Lower lobe of right lung (tissue), 2 donors: ENCODE measurements at regions not wholly inside any gene's neighbourhood (a gene's known extent, or its start where the extent isn't known, plus 50 kb on each side); places are given as distances from the start of the nearest gene placed in this dataset.

ENCODE experiments used
- ATAC-seq, 2 donors: fragments of 200-7000 bp; cut with Tn5 transposase; one replicate each; pipeline ENCODE4 v1.9.1; 2020 to 2022; ENCODE audit warnings: mild to moderate bottlenecking in 2 of 2, moderate library complexity in 2 of 2
- DNase-seq: peaks from one replicate; pipeline ENCODE4 v3.0.0-alpha.2; 2020
- H3K27ac ChIP-seq: fragments of 200-600 bp; one replicate; pipeline ENCODE4 v1.8.0; 2022
- H3K27me3 ChIP-seq: fragments of 200-600 bp; one replicate; pipeline ENCODE4 v1.8.0; 2022; ENCODE audit warnings: low read depth
- H3K36me3 ChIP-seq: fragments of 200-600 bp; one replicate; pipeline ENCODE4 v1.8.0; 2022; ENCODE audit warnings: mild to moderate bottlenecking
- H3K4me1 ChIP-seq: fragments of 200-600 bp; one replicate; pipeline ENCODE4 v1.8.0; 2022
- H3K4me3 ChIP-seq: fragments of 200-600 bp; one replicate; pipeline ENCODE4 v1.8.0; 2022; ENCODE audit warnings: mild to moderate bottlenecking
- H3K9me3 ChIP-seq: fragments of 200-600 bp; one replicate; pipeline ENCODE4 v1.8.0; 2022
- intact Hi-C: fragments of 100-400 bp; cut with DNase I; formaldehyde crosslinking; loops from one replicate; pipeline ENCODE4 v1.11.0; 2022
- TF ChIP-seq, protein P1 (sequence below): fragments of 200-600 bp; IDR thresholded peaks from one replicate; pipeline ENCODE4 v1.8.0; 2022; ENCODE audit warnings: antibody characterized with exemption, mild to moderate bottlenecking
- donor health status: DM: no; HTN: yes; CAD: no; lungs with severe emphysema.

DNA sequence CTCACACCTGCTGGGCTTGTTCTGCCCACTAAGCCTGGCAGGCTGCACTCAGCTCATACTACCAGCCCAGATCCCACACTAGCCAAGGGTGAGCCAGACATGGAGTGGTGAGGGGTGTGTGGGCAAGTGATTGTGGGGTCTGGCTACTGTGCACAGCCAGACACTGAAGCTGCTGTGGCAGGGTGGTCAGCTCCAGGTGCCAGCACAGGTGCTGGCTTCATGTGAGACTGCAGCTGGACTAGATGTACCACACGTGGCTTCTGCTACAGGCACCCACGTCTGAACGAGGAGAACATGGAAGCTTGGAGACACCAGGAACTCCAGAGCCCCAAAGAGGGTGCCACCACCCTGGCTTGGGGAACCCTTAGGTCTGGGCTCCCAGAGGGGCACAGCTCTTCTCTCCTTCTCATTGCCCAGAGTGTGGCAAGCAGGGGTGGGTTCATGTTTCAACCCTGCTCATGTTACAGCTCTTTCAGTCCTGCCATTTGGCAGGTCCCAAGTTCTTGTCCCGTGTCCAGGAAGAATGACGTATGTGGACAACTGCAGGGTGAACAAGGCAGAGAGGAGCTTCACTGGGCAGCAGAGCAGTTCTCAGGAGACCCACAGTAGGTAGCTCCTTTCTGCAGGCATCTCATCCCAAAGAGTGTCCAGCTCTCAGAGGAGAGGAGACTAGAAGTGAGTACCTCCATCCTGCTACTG lies 1624.2 kb upstream of the TMEFF2 start:
- TF ChIP-seq, protein P1, sequence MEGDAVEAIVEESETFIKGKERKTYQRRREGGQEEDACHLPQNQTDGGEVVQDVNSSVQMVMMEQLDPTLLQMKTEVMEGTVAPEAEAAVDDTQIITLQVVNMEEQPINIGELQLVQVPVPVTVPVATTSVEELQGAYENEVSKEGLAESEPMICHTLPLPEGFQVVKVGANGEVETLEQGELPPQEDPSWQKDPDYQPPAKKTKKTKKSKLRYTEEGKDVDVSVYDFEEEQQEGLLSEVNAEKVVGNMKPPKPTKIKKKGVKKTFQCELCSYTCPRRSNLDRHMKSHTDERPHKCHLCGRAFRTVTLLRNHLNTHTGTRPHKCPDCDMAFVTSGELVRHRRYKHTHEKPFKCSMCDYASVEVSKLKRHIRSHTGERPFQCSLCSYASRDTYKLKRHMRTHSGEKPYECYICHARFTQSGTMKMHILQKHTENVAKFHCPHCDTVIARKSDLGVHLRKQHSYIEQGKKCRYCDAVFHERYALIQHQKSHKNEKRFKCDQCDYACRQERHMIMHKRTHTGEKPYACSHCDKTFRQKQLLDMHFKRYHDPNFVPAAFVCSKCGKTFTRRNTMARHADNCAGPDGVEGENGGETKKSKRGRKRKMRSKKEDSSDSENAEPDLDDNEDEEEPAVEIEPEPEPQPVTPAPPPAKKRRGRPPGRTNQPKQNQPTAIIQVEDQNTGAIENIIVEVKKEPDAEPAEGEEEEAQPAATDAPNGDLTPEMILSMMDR = no peak
- no peaks in the 10 kb centered on the region for H3K27me3 ChIP-seq
- no peak overlapping the region for H3K27ac ChIP-seq
- no peak overlapping the region for H3K4me3 ChIP-seq
- H3K36me3 ChIP-seq = no peaks in the 10 kb centered on the region
- no peak for DNase-seq
- H3K9me3 ChIP-seq = no peaks in the 10 kb centered on the region
- H3K4me1 ChIP-seq = no peaks in the 10 kb centered on the region
- intact Hi-C loops = no loop called here
- peak in 1 of 2 donors; percentile 41 for ATAC-seq

DNA sequence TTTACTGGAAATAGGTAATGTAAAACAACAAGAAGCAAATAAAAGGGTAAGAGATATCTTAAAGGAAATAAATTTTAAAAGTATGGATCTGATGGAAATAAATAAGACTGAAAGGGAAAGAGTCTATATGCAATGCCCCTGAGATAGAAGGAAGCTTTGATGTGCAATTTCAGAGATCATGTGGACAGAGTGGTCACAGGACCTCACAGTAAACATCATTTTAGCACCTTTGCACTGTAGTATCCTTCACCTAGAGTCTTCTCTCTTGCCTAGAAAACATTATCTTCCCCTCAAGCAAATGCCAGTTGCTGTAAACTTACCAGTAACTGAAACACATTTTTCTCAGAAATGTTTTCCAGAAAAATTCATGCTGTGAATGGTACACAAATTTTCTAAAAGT lies 1621.3 kb upstream of the TMEFF2 start:
- DNase-seq (no peak), ATAC-seq (no peak)
- intact Hi-C loops = no loop called here
- H3K9me3 ChIP-seq = no peaks in the 10 kb centered on the region
- no peaks in the 10 kb centered on the region for H3K27me3 ChIP-seq
- H3K36me3 ChIP-seq = no peaks in the 10 kb centered on the region
- H3K27ac ChIP-seq = no peak overlapping the region
- no peak overlapping the region for H3K4me3 ChIP-seq
- H3K4me1 ChIP-seq = no peaks in the 10 kb centered on the region
- TF ChIP-seq, protein P1 = no peak

DNA sequence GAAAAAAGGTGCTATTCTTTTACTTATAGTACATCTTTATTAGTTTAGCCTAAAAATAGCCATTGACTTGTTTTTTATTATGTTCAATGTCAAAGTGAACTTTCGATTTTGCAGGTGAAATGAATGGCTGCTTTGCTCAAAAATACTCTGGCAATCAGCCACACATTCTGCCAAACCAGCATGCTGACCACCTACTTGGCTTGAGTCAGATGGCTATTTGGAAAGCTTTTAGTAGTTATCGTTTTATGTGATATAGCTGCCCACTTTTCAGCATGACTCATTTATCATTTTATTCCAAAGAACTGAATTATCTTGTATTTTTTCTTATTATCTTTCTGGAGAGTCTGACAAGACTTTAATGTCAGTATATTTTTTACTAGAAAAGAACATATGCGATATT lies 1615.8 kb upstream of the TMEFF2 start:
- DNase-seq (no peak), ATAC-seq (no peak)
- Histone ChIP-seq H3K27me3 (no peaks in the 10 kb centered on the region), H3K27ac (no peak overlapping the region), H3K4me1 (no peaks in the 10 kb centered on the region), H3K36me3 (no peaks in the 10 kb centered on the region), H3K9me3 (no peaks in the 10 kb centered on the region), H3K4me3 (no peak overlapping the region)
- intact Hi-C loops = no loop called here
- TF ChIP-seq, protein P1 = no peak

DNA sequence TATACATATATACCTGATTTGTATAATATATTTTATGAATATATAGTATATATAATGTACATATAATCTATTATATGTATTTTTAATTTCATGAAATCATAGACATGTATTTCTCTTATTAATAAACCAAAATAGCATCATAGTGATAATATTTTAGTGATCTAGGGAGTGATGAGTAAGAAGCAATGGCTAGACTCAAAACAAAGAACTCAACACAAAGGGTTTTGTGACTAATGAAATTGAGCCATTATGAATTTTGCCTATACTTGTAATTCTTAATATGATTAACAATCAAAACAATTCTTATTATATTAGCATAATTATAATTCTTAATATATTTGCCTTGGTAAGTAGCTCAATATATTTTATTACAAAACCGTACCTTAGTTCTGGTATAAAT lies 1614.1 kb upstream of the TMEFF2 start:
- Histone ChIP-seq H3K36me3 (no peaks in the 10 kb centered on the region), H3K27ac (no peak overlapping the region), H3K4me1 (no peaks in the 10 kb centered on the region), H3K27me3 (no peaks in the 10 kb centered on the region), H3K9me3 (no peaks in the 10 kb centered on the region), H3K4me3 (no peak overlapping the region)
- ATAC-seq (no peak), DNase-seq (no peak)
- TF ChIP-seq, protein P1 = no peak
- intact Hi-C loops = no loop called here

DNA sequence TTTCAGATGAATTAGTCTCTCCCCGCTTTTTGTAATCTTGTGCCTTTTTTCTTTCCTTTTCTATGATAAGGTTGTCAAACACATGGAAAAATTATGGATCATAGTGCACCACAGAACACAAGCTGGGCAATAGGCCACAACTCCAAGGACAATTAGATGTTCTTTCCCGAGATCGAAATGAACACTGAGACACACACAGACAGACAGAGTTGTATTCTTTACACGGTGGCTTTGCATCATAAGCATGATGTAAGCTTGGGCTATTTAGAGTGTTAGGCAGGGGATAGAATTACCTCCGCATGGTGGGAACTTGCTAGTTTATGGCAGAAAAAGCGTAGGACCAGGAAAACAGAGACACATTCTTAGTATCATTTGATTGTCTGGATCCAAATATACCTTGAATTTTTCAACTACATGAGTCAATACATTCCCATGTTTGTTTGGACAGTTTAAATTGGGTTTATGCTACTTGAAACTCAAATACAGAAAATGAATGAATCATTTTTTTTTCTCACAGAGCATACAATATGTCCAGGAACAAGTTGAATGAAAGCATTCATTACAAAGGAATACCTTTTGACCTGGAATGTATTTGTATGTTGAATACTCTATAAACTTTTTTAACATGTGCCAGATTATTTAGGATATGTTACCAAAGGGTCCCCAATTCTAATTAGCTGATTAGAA lies 1611.5 kb upstream of the TMEFF2 start:
- Histone ChIP-seq H3K27me3 (no peaks in the 10 kb centered on the region), H3K4me3 (no peak overlapping the region), H3K9me3 (no peaks in the 10 kb centered on the region), H3K4me1 (no peaks in the 10 kb centered on the region), H3K27ac (no peak overlapping the region), H3K36me3 (no peaks in the 10 kb centered on the region)
- TF ChIP-seq, protein P1 = no peak
- intact Hi-C loops = no loop called here
- DNase-seq = no peak
- ATAC-seq = no peak
